ENCODE measurements at regions not wholly inside any gene's neighbourhood (a gene's known extent, or its start where the extent isn't known, plus 50 kb on each side); places are given as distances from the start of the nearest gene placed in this dataset.

DNA sequence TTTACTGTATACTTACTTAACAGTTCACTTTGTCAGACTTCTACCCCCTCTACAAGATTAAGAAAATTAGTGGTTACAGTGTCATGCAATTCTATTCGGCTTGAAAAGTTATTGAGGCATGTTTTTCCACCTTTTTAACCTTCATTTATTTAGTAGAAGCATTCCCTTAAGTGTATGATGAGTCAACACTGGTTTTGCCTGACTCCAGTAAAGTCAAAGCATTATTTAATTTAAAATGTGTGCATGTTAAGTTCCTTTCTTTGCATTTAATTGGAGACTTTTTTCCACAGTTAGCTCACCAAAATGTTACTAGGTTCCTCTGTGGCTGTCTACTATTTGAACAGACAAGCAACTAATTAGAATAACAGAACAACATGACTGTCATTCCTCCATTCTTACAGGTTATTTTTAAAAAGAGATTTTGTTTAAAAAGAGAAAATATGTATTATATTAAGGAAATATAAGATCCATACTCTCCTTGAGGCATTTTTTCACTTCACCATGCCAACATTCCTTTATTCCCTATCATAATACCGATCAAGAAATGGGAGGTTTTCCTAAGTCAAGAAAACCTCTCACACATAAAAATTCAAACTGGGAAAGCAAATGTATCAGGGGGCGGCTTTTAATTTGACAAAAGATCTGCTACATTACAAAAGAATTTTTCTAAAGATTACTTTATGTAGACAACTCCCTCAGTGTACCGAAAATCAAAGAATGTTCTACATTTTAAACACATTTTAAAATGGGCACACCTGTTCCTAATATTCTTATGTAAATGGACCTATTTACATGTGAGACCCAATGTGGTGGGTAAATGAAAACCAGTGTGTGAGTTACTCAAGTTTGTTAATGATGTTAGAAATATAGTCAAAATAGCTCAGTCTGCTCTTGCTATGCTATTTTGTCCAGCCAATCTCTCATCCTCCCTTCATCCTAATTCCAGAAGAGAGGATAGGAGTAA lies 361.2 kb downstream of the UTRN start:
- TF ChIP-seq, protein P1, sequence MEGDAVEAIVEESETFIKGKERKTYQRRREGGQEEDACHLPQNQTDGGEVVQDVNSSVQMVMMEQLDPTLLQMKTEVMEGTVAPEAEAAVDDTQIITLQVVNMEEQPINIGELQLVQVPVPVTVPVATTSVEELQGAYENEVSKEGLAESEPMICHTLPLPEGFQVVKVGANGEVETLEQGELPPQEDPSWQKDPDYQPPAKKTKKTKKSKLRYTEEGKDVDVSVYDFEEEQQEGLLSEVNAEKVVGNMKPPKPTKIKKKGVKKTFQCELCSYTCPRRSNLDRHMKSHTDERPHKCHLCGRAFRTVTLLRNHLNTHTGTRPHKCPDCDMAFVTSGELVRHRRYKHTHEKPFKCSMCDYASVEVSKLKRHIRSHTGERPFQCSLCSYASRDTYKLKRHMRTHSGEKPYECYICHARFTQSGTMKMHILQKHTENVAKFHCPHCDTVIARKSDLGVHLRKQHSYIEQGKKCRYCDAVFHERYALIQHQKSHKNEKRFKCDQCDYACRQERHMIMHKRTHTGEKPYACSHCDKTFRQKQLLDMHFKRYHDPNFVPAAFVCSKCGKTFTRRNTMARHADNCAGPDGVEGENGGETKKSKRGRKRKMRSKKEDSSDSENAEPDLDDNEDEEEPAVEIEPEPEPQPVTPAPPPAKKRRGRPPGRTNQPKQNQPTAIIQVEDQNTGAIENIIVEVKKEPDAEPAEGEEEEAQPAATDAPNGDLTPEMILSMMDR (IDR thresholded peaks at IDR 0.05) = no peak
- no peak for TF ChIP-seq POLR2A (IDR thresholded peaks at IDR 0.05)
